ENCODE measurements at regions not wholly inside any gene's neighbourhood (a gene's known extent, or its start where the extent isn't known, plus 50 kb on each side); places are given as distances from the start of the nearest gene placed in this dataset.

DNA sequence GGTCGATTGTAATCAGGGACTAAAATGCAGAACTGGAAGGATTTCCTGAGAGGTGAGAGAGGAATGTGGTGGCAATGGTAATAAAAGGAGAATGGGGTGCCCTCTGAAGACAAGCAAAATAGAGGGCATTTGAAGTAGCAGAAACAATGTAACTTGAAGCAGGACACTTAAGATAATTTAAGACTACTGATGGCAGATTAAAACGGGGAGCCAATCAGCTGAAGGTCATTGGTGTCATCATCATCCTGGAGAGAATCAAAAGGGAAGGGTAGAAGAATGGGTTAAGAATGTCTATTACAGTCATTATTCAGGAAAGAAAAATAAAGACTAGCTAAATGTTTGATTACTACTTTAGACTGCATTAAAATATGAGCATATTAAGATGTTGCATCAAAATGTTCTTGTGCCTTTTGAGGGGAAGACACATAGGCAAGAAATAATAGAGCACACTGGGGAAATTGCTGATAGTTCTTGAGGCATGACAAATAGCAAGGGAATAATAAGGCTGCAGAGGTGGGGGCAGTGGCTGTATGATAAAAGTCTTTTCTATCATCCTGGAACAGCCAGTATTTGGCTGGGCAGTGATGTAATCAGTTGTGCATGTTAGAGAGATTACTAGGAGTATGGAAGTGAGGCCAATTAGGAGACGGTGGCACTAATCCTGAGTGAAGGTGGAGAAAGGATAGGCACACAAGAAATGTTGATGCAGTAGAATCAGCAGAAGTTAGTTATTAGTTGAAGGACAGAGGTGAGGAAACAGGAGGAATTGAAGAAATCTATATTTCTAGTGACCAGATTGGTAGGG lies 60.2 kb downstream of the CCDC71L start:
- no peaks in the 10 kb centered on the region for H3K4me1 ChIP-seq
- ATAC-seq, result no peak
- no peaks in the 10 kb centered on the region for H3K9me3 ChIP-seq
- WGBS, 3 donors, result 48 to 65% (median 49%) methylated on average over 3 of the region's 3 CpGs
- TF ChIP-seq, protein P1, sequence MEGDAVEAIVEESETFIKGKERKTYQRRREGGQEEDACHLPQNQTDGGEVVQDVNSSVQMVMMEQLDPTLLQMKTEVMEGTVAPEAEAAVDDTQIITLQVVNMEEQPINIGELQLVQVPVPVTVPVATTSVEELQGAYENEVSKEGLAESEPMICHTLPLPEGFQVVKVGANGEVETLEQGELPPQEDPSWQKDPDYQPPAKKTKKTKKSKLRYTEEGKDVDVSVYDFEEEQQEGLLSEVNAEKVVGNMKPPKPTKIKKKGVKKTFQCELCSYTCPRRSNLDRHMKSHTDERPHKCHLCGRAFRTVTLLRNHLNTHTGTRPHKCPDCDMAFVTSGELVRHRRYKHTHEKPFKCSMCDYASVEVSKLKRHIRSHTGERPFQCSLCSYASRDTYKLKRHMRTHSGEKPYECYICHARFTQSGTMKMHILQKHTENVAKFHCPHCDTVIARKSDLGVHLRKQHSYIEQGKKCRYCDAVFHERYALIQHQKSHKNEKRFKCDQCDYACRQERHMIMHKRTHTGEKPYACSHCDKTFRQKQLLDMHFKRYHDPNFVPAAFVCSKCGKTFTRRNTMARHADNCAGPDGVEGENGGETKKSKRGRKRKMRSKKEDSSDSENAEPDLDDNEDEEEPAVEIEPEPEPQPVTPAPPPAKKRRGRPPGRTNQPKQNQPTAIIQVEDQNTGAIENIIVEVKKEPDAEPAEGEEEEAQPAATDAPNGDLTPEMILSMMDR (IDR thresholded peaks at IDR 0.05), result no peak
- no peak overlapping the region for H3K4me3 ChIP-seq
- intact Hi-C loops (cut with DNase I), result no loop called here
- no peak overlapping the region for H3K27ac ChIP-seq
- no peaks in the 10 kb centered on the region for H3K36me3 ChIP-seq (ENCODE audit: insufficient read depth in 1 of 2, low read depth in 1 of 2)
- H3K27me3 ChIP-seq (ENCODE audit: insufficient read depth in 3 of 3, low read length in 2 of 3), result peaks cover 0 to 5% (median 0%) of the 10 kb centered on the region in 3 donors
- no peak for DNase-seq

DNA sequence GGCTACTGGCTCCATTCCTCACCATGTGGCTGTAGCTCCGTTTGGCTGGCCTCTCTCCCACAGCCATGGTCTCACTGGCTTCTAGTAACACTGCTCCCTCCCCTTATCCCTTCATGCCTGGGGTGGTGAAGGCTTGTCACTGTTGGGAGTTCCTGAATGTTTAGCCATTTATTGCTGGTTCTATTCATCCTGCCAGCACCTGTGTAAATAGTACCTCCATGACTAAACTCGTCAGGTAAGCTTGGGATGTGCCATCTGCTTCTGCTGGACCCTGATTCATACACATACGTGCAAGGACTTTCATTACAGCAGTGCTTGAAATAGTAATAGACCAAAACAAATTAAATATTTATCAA lies 61.6 kb downstream of the CCDC71L start:
- Histone ChIP-seq H3K27me3 (ENCODE audit: insufficient read depth in 3 of 3, low read length in 2 of 3) (peaks cover 0 to 5% (median 0%) of the 10 kb centered on the region in 3 donors), H3K27ac (no peak overlapping the region), H3K9me3 (no peaks in the 10 kb centered on the region), H3K4me3 (peak overlapping the region; percentile 67), H3K4me1 (no peaks in the 10 kb centered on the region), H3K36me3 (ENCODE audit: insufficient read depth in 1 of 2, low read depth in 1 of 2) (no peaks in the 10 kb centered on the region)
- WGBS, 3 donors, result 58 to 65% (median 58%) methylated on average over 3 of the region's 3 CpGs
- ATAC-seq, result no peak
- intact Hi-C loops (cut with DNase I), result no loop called here
- no peak for DNase-seq
- TF ChIP-seq, protein P1 (IDR thresholded peaks at IDR 0.05), result no peak

- intact Hi-C loops (cut with DNase I), result no loop called here
- TF ChIP-seq, protein P1 (IDR thresholded peaks at IDR 0.05), result no peak
- peaks cover 0 to 5% (median 0%) of the 10 kb centered on the region in 3 donors for H3K27me3 ChIP-seq (ENCODE audit: insufficient read depth in 3 of 3, low read length in 2 of 3)
- DNase-seq, result peak; percentile 42 to 70
- no peaks in the 10 kb centered on the region for H3K9me3 ChIP-seq
- no peaks in the 10 kb centered on the region for H3K36me3 ChIP-seq (ENCODE audit: insufficient read depth in 1 of 2, low read depth in 1 of 2)
- WGBS, 3 donors, result 11 to 16% (median 12%) methylated on average over 6 of the region's 6 CpGs
- peak overlapping the region; percentile 67 for H3K4me3 ChIP-seq
- ATAC-seq, result peak; percentile 97 to 100 (median 98)
- H3K27ac ChIP-seq, result peak overlapping the region; percentile 70
- H3K4me1 ChIP-seq, result no peaks in the 10 kb centered on the region
Observed at GRCh38 chr7:106598663-106599342, 62.2 kb downstream of the CCDC71L start.

- Histone ChIP-seq H3K36me3 (ENCODE audit: insufficient read depth in 1 of 2, low read depth in 1 of 2) (no peaks in the 10 kb centered on the region), H3K4me3 (peak overlapping the region; percentile 67), H3K27ac (peak overlapping the region; percentile 70), H3K4me1 (no peaks in the 10 kb centered on the region), H3K9me3 (no peaks in the 10 kb centered on the region), H3K27me3 (ENCODE audit: insufficient read depth in 3 of 3, low read length in 2 of 3) (peaks cover 0 to 5% (median 0%) of the 10 kb centered on the region in 3 donors)
- intact Hi-C loops (cut with DNase I), result no loop called here
- 86 to 89% (median 87%) methylated on average over 5 of the region's 5 CpGs for WGBS, 3 donors
- TF ChIP-seq, protein P1 (IDR thresholded peaks at IDR 0.05), result no peak
- DNase-seq (no peak), ATAC-seq (peak in 2 of 4 donors; percentile 22 to 27)
Observed at GRCh38 chr7:106597751-106598546, 63.0 kb downstream of the CCDC71L start.
